Muscle of leg (tissue), 3 donors: ENCODE measurements at regions not wholly inside any gene's neighbourhood (a gene's known extent, or its start where the extent isn't known, plus 50 kb on each side); places are given as distances from the start of the nearest gene placed in this dataset.

ENCODE experiments used
- DNase-seq: peaks from one replicate; pipeline ENCODE4 v3.0.0; 2013
- H3K27ac ChIP-seq: one replicate; pipeline ENCODE4 v1.5.1; 2013; ENCODE audit warnings: mild to moderate bottlenecking, low read length, control low read depth
- H3K27me3 ChIP-seq: one replicate; pipeline ENCODE4 v1.6.1; 2013; ENCODE audit warnings: low read length; ENCODE audit not compliant: control insufficient read depth, insufficient read depth
- H3K36me3 ChIP-seq: one replicate; pipeline ENCODE4 v1.6.1; 2013; ENCODE audit warnings: low read length; ENCODE audit not compliant: control insufficient read depth, insufficient read depth
- H3K4me1 ChIP-seq: one replicate; pipeline ENCODE4 v1.6.1; 2013; ENCODE audit warnings: low read length; ENCODE audit not compliant: control insufficient read depth, insufficient read depth
- H3K4me3 ChIP-seq: one replicate; pipeline ENCODE4 v1.5.1; 2013; ENCODE audit warnings: low read length, control low read depth
- H3K9me3 ChIP-seq: replicated peaks from 2 replicates; pipeline ENCODE4 v1.6.1; 2013; ENCODE audit warnings: low read depth, low read length; ENCODE audit not compliant: control insufficient read depth
- WGBS: methylation state at CpG from one replicate; pipeline ENCODE4 v1.1.5; 2013; ENCODE audit warnings: missing lambda C conversion rate; ENCODE audit not compliant: insufficient coverage; 5-methylcytosine and 5-hydroxymethylcytosine counted together

DNA sequence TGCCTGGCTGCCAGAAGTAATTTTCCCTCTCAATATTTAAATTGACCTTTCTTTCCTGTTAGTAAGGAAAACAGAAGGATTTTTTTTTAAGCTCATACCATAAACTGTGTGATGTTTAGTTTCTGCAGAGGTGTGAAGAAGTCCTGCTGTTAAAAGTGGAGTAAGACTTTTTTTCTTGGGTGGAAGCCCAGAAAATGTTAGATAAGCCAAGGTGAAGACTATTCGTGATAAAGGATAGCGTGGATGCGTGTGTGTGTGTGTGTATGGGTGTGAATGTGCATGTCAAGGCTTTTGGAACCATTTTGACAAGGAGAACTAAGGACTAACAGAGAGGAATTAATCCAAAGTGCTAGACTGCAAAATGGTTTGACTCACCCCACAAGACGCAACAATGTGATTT, 152.9 kb upstream of the SEL1L start:
- no peak overlapping the region for H3K27ac ChIP-seq
- H3K27me3 ChIP-seq: no peaks in the 10 kb centered on the region
- WGBS: 77% methylated on average over 3 of the region's 4 CpGs
- H3K4me1 ChIP-seq: peaks cover 6% of the 10 kb centered on the region
- DNase-seq: no peak
- H3K9me3 ChIP-seq: no peaks in the 10 kb centered on the region
- H3K36me3 ChIP-seq: no peaks in the 10 kb centered on the region
- no peak overlapping the region for H3K4me3 ChIP-seq

DNA sequence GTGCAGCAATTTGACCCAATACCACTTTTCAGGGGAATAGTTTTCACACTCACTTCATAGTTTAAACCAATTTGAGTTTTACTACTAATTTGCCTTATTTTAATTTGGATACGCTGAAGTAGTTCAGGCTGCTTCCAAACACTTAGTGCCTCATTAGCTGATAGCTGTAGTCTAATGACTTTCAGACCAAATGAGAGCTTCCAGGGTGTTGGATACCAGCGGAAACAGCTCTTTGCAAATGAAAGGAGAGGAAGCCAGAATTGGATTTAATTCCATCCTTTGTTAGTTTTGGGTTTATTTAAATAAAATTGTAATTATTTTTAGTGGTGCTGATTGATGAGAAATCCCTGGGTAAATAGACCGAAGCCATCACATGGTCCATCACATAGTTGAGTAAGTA, 158.3 kb upstream of the SEL1L start:
- Histone ChIP-seq H3K27me3 (no peaks in the 10 kb centered on the region), H3K4me3 (no peak overlapping the region), H3K27ac (no peak overlapping the region), H3K4me1 (no peaks in the 10 kb centered on the region), H3K36me3 (no peaks in the 10 kb centered on the region), H3K9me3 (no peaks in the 10 kb centered on the region)
- WGBS: 100% methylated on average over 1 of the region's 3 CpGs
- DNase-seq: no peak

DNA sequence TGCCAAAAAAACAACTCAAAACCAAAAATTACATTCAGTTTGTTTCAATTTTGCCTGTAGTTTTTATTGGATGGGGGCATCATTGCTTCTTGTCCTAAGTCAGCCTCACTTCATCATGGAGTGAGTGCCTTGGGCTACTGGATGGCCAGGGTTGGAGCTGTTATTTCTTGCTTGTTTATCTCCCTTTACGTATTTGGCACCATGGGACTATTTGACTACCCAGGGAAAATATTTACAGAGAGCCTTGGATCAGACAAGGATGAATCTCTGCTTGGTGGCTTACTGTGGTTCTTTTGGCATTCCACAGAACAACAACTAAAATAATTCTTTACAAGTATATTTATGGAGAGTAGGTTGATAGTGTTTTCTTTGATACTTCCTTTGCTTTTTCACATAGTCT, 160.8 kb upstream of the SEL1L start:
- DNase-seq: no peak
- Histone ChIP-seq H3K36me3 (no peaks in the 10 kb centered on the region), H3K9me3 (no peaks in the 10 kb centered on the region), H3K4me1 (no peaks in the 10 kb centered on the region), H3K27me3 (no peaks in the 10 kb centered on the region), H3K27ac (no peak overlapping the region), H3K4me3 (no peak overlapping the region)
- no CpG with 5 or more reads among the region's 1 CpG for WGBS

DNA sequence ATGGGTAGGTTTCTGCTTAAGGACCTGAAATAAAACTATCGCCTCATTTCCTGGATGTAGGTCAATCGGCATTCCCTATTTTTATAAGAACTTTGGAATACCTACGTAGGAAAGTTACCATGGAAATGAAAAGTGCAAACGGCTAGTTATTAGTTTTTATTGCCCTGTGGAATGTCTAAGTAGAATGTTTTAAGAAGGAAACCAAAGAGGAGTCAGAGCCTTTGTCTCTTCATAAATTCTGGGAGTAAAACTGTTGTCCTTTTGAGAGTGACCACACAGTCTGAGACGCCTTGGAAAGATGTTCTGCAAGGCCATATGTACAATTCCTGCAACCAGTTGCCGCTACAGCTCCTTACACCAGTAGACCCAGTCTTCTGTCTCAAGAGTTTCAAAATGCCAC, 176.0 kb upstream of the SEL1L start:
- Histone ChIP-seq H3K4me3 (no peak overlapping the region), H3K36me3 (no peaks in the 10 kb centered on the region), H3K27ac (no peak overlapping the region), H3K4me1 (no peaks in the 10 kb centered on the region), H3K27me3 (no peaks in the 10 kb centered on the region), H3K9me3 (peaks cover under 1% of the 10 kb centered on the region)
- peak; percentile 52 for DNase-seq
- WGBS: no CpG with 5 or more reads among the region's 6 CpGs

DNA sequence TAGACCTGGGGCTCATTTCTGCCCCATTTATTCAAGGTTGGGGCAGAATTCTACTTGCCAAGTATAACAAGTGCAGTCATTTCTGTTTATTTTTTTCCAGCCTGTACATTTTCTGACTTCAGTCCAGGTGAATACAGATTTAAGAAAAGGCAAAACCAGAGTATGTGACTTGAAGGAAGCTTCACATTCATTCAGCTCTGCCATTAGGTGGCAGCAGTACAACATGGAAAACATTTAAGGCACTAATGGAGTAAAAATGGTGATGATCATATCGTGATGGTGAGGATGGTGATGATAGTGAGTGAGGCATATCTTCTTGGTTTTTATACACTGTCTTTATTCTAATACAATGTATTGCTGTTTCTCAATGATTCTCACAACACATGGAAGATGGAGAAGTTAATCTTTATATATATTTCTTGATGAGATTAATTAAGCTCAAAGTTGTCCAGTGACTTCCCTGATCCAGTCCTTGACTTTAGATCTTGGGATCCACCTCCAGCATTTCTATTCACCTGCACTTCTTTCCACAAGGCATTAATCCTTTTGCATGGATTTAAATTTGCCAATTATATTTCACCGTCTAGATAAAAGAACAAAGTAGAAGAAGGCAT, 176.7 kb upstream of the SEL1L start:
- peak; percentile 82 for DNase-seq
- WGBS: no CpG with 5 or more reads among the region's 2 CpGs
- H3K4me1 ChIP-seq: no peaks in the 10 kb centered on the region

DNA sequence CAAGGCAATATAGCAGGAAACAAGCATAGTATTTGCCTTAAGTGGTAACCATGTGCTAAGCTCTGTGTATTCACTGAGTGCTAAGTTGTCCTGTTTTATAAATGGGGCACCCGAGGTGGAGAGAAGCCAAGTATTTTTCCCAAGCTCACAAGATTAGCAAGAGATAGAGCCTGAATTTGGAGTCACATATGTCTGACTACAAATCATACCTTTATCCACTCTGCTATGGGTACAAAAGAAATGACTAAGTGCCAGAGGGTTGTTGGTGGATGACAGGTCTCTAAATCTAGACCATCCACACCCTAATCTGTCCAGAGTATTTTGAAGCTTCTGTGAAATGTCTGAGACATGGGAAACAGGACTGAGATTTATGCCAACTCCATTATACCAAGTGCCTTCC, 182.1 kb upstream of the SEL1L start:
- DNase-seq: no peak
- no peaks in the 10 kb centered on the region for H3K27me3 ChIP-seq
- H3K4me1 ChIP-seq: no peaks in the 10 kb centered on the region
- H3K27ac ChIP-seq: no peak overlapping the region
- WGBS: 80% methylated on average over 1 of the region's 1 CpG
- no peaks in the 10 kb centered on the region for H3K9me3 ChIP-seq
- no peaks in the 10 kb centered on the region for H3K36me3 ChIP-seq
- H3K4me3 ChIP-seq: no peak overlapping the region

More for the DNA sequence above, 176.7 kb upstream of the SEL1L start:
- Histone ChIP-seq H3K27ac (no peak overlapping the region), H3K9me3 (no peaks in the 10 kb centered on the region), H3K4me3 (no peak overlapping the region), H3K36me3 (no peaks in the 10 kb centered on the region), H3K27me3 (no peaks in the 10 kb centered on the region)

DNA sequence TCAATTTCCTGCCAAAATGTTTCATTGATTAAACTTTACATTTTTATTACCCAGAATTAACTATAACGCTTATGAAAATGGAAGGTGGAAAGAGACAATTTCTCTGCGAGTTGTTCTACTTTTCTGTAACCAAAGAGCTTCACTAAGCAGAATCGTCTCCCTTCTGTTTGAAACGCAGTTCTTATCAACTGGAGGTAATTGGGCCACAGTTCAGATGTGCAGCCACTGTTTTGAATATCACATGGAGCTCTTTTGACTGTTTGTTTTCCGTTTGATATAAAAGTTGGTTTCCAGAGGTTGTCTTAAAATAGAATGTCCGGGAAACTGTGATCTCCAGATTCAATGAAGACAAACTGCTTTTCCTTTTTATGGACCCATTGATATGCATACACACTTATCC, 183.3 kb upstream of the SEL1L start:
- no peaks in the 10 kb centered on the region for H3K27me3 ChIP-seq
- WGBS: 59% methylated on average over 2 of the region's 6 CpGs
- H3K4me3 ChIP-seq: no peak overlapping the region
- H3K27ac ChIP-seq: no peak overlapping the region
- no peaks in the 10 kb centered on the region for H3K4me1 ChIP-seq
- DNase-seq: no peak
- H3K9me3 ChIP-seq: no peaks in the 10 kb centered on the region
- no peaks in the 10 kb centered on the region for H3K36me3 ChIP-seq

DNA sequence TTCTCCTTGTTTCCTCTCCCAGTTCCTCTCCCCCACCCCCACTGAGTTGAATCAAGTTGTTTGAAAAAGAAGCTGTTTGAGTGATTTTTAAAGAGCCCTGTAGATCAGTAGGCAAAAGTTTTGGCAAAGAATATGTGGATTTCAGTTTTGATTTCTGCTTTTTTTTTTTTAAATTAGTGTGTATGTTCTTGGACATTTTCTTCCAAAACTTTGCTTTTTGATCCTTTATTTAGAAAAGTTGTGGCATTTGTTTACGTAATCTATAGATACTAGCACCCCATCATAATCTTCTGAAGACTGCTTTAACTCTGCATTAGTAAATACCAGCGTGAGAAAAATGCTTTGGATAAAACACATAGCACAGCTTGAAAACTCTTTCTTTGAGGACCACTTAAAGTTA, 190.3 kb upstream of the SEL1L start:
- H3K36me3 ChIP-seq: no peaks in the 10 kb centered on the region
- no peaks in the 10 kb centered on the region for H3K27me3 ChIP-seq
- H3K9me3 ChIP-seq: no peaks in the 10 kb centered on the region
- H3K4me3 ChIP-seq: no peak overlapping the region
- no peaks in the 10 kb centered on the region for H3K4me1 ChIP-seq
- H3K27ac ChIP-seq: no peak overlapping the region
- no CpG with 5 or more reads among the region's 2 CpGs for WGBS
- no peak for DNase-seq

DNA sequence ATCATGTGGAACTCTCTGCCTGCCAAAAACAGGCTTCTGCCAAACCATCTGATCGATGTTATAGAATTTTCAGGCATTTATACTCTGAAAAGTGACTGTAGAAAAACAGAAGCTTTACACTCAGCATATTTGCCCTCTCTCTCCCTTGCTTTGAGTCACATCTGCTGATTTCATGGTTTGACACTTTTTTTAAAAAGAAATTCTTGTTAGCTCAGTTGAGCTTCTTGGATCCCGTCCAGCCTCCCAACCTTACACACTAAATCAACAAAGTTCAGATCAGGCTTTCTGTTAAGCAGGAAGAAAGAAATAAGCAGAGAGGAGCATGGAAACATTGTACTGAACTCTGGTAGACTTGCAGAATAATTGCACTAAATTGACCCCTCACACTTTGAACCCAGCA, 193.6 kb upstream of the SEL1L start:
- H3K4me1 ChIP-seq: no peaks in the 10 kb centered on the region
- DNase-seq: peak; percentile 42
- no peaks in the 10 kb centered on the region for H3K27me3 ChIP-seq
- H3K9me3 ChIP-seq: no peaks in the 10 kb centered on the region
- WGBS: no CpG with 5 or more reads among the region's 2 CpGs
- H3K27ac ChIP-seq: no peak overlapping the region
- H3K4me3 ChIP-seq: no peak overlapping the region
- no peaks in the 10 kb centered on the region for H3K36me3 ChIP-seq

DNA sequence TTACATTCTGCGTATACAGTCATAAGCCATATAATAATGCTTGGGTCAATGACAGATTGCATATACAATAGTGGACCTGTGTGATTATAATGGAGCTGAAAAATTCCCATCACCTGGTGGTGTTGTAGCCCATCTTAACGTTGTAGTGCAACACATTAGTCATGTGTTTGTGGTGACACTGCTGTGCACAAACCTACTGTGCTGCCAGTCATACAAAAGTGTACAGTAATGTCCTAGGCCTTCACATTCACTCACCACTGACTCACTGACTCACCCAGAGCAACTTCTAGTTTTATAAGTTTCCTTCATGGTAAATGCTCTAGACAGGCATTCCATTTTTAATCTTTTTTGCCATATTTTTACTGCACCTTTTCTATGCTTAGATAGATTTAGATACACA, 194.8 kb upstream of the SEL1L start:
- no CpG with 5 or more reads among the region's 2 CpGs for WGBS
- H3K4me1 ChIP-seq: no peaks in the 10 kb centered on the region
- no peaks in the 10 kb centered on the region for H3K27me3 ChIP-seq
- H3K4me3 ChIP-seq: no peak overlapping the region
- H3K36me3 ChIP-seq: no peaks in the 10 kb centered on the region
- no peak for DNase-seq
- H3K27ac ChIP-seq: no peak overlapping the region
- no peaks in the 10 kb centered on the region for H3K9me3 ChIP-seq

DNA sequence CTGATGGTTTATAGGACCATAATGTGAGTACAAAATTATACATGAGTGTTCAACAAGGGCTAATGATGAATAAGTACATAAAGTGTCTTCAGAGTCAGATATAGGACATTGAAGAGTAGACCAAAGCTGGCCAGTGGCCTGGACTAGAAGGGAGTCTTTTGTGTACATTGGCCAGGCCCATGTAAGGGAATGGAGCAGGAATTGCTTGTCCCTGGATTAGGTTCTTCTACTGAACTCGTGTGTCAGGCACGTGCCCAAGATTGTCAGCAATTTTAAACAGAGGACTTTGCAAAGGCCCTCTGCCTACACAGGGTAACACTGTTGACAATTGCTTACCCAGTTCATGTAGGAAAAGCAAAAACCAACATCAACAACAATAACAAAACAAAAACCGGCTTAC, 196.0 kb upstream of the SEL1L start:
- Histone ChIP-seq H3K4me1 (no peaks in the 10 kb centered on the region), H3K9me3 (no peaks in the 10 kb centered on the region), H3K36me3 (no peaks in the 10 kb centered on the region), H3K27me3 (no peaks in the 10 kb centered on the region), H3K27ac (no peak overlapping the region), H3K4me3 (no peak overlapping the region)
- WGBS: no CpG with 5 or more reads among the region's 3 CpGs
- DNase-seq: no peak
